ENCODE measurements at regions not wholly inside any gene's neighbourhood (a gene's known extent, or its start where the extent isn't known, plus 50 kb on each side); places are given as distances from the start of the nearest gene placed in this dataset.
"Not testable (repeated sequence)": the region's sequence is repeated elsewhere in the genome, so short reads cannot be mapped to it uniquely, and the experiment has no call there.

DNA sequence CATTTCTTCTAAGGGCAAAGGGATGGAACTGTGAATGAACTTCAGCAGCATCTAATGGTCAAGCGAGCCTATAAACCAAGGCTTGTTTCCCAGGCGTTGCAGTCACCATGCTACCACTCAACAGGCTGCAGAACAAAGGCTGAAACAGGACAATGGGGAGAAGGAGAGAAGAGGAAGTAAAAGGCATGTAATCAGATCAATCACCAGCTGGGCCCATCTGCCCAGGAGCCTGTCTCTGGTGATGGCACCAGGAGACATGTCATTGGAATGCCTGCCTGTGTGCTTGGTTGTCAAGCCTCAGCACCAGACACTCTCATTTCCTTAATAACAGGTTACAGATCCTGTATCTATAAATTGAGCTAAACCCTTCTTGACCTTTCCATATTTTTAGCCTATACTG lies 81.7 kb upstream of the UMPS start:
- no peak overlapping the region for H3K4me3 ChIP-seq (ENCODE audit: low read depth, low read length)
- TF ChIP-seq, protein P1, sequence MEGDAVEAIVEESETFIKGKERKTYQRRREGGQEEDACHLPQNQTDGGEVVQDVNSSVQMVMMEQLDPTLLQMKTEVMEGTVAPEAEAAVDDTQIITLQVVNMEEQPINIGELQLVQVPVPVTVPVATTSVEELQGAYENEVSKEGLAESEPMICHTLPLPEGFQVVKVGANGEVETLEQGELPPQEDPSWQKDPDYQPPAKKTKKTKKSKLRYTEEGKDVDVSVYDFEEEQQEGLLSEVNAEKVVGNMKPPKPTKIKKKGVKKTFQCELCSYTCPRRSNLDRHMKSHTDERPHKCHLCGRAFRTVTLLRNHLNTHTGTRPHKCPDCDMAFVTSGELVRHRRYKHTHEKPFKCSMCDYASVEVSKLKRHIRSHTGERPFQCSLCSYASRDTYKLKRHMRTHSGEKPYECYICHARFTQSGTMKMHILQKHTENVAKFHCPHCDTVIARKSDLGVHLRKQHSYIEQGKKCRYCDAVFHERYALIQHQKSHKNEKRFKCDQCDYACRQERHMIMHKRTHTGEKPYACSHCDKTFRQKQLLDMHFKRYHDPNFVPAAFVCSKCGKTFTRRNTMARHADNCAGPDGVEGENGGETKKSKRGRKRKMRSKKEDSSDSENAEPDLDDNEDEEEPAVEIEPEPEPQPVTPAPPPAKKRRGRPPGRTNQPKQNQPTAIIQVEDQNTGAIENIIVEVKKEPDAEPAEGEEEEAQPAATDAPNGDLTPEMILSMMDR (IDR thresholded peaks at IDR 0.05; ENCODE audit: insufficient read depth, low read depth, low read length): no peak
- no peak for DNase-seq (ENCODE audit: low read depth)

- no peak for DNase-seq (ENCODE audit: low read depth)
- TF ChIP-seq, protein P1 (IDR thresholded peaks at IDR 0.05; ENCODE audit: insufficient read depth, low read depth, low read length): no peak
- H3K4me3 ChIP-seq (ENCODE audit: low read depth, low read length): no peak overlapping the region
These were observed 79.5 kb upstream of the UMPS start for GRCh38 chr3:124650798-124651197.

GRCh38 chr3:124651416-124651815 lies 78.8 kb upstream of the UMPS start:
- H3K4me3 ChIP-seq (ENCODE audit: low read depth, low read length); DNase-seq (ENCODE audit: low read depth): not testable (repeated sequence)

DNA sequence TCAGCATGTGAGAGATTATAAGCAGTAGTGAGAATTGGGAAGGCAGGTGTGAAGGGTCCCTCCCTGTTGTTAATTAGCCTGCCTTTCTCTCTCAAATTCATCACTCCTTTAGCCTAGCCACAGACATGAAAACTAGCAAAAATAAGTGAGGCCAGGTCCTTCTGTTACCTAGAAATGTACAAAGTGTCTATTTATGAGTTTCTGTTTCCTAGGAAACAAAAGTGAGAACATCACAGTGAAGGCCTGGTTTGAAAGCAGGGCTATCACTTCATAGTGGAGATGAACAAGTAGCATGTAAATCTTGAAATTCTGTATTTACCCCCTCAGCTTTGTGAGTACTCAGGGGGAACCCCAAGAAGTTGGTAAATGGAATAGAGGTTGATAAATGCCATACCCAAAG lies 78.2 kb upstream of the UMPS start:
- no peak for DNase-seq (ENCODE audit: low read depth)
- TF ChIP-seq, protein P1 (IDR thresholded peaks at IDR 0.05; ENCODE audit: insufficient read depth, low read depth, low read length): no peak
- H3K4me3 ChIP-seq (ENCODE audit: low read depth, low read length): no peak overlapping the region

DNA sequence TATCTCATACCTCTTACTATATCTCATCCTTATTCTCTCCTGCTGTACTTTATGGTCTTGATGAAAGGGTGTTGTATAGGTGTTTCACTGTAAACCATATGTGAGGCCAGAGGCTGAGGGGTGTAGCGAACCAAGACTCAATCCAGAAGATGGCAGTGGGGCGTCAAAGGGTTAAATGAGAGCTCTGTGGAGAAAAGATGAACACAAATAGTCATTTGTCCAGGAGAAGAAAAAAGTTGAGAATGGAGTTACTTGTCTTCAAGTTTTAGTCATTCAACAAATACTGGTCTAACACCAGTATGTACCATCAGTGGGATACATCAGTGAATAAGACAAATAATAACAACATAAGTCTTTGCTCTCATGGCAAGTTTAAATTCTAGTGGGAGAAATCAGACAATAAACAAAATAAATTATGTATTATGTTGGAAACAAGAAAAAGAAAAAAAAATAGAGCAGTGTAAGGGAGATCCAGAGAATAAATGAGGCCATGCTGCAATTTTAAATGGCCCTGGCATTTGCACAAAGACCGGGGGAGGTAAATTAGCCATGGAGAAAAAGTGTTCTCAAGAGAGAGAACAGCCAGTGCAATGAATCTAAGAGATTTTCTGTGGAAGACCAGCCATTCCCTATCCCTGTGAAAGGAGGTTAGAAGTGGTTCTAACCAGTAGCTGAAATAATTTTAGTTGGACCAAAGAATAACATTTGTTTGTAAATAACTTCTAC lies 77.0 kb upstream of the UMPS start:
- no peak overlapping the region for H3K4me3 ChIP-seq (ENCODE audit: low read depth, low read length)
- TF ChIP-seq, protein P1 (IDR thresholded peaks at IDR 0.05; ENCODE audit: insufficient read depth, low read depth, low read length): no peak
- DNase-seq (ENCODE audit: low read depth): no peak

GRCh38 chr3:124653797-124654469 lies 76.3 kb upstream of the UMPS start:
- no peak overlapping the region for H3K4me3 ChIP-seq (ENCODE audit: low read depth, low read length)
- TF ChIP-seq, protein P1 (IDR thresholded peaks at IDR 0.05; ENCODE audit: insufficient read depth, low read depth, low read length): no peak
- no peak for DNase-seq (ENCODE audit: low read depth)

- TF ChIP-seq, protein P1 (IDR thresholded peaks at IDR 0.05; ENCODE audit: insufficient read depth, low read depth, low read length): no peak
- H3K4me3 ChIP-seq (ENCODE audit: low read depth, low read length): no peak overlapping the region
These were observed 75.8 kb upstream of the UMPS start for GRCh38 chr3:124654470-124654845.

More at GRCh38 chr3:124654470-124654845, 75.8 kb upstream of the UMPS start:
- DNase-seq (ENCODE audit: low read depth): no peak
